ENCODE measurements at regions not wholly inside any gene's neighbourhood (a gene's known extent, or its start where the extent isn't known, plus 50 kb on each side); places are given as distances from the start of the nearest gene placed in this dataset.

- no peak overlapping the region for H3K27ac ChIP-seq
- H3K4me3 ChIP-seq, result no peak overlapping the region
- no peaks in the 10 kb centered on the region for H3K9me3 ChIP-seq
- no peaks in the 10 kb centered on the region for H3K27me3 ChIP-seq
- TF ChIP-seq CTCF (IDR thresholded peaks at IDR 0.05), result no peak
- H3K4me1 ChIP-seq, result no peaks in the 10 kb centered on the region
- no peaks in the 10 kb centered on the region for H3K36me3 ChIP-seq
- no peak for DNase-seq (ENCODE audit: low spot score)
These were observed 168.5 kb downstream of the SPP2 start for GRCh38 chr2:234219046-234219310.

- no peak for DNase-seq (ENCODE audit: low spot score)
- H3K4me1 ChIP-seq, result no peaks in the 10 kb centered on the region
- no peak for TF ChIP-seq CTCF (IDR thresholded peaks at IDR 0.05)
These were observed 168.0 kb downstream of the SPP2 start for GRCh38 chr2:234218266-234219045.

GRCh38 chr2:234212534-234212933 is 162.0 kb downstream of the SPP2 start:
- no peak overlapping the region for H3K4me3 ChIP-seq
- DNase-seq (ENCODE audit: low spot score), result no peak
- no peak for TF ChIP-seq CTCF (IDR thresholded peaks at IDR 0.05)
- no peaks in the 10 kb centered on the region for H3K9me3 ChIP-seq
- no peaks in the 10 kb centered on the region for H3K36me3 ChIP-seq
- peaks cover 0 to 9% of the 10 kb centered on the region in 2 donors for H3K4me1 ChIP-seq
- no peak overlapping the region for H3K27ac ChIP-seq
- H3K27me3 ChIP-seq, result no peaks in the 10 kb centered on the region

More at GRCh38 chr2:234218266-234219045, 168.0 kb downstream of the SPP2 start:
- H3K27me3 ChIP-seq, result no peaks in the 10 kb centered on the region
- H3K27ac ChIP-seq, result no peak overlapping the region
- no peaks in the 10 kb centered on the region for H3K9me3 ChIP-seq
- H3K36me3 ChIP-seq, result no peaks in the 10 kb centered on the region
- no peak overlapping the region for H3K4me3 ChIP-seq

- no peaks in the 10 kb centered on the region for H3K9me3 ChIP-seq
- no peak overlapping the region for H3K27ac ChIP-seq
These were observed 161.3 kb downstream of the SPP2 start for GRCh38 chr2:234211797-234212196.

GRCh38 chr2:234206738-234207137 is 156.2 kb downstream of the SPP2 start:
- Histone ChIP-seq H3K9me3 (no peaks in the 10 kb centered on the region), H3K27me3 (no peaks in the 10 kb centered on the region), H3K4me1 (no peaks in the 10 kb centered on the region), H3K27ac (no peak overlapping the region), H3K36me3 (no peaks in the 10 kb centered on the region), H3K4me3 (no peak overlapping the region)
- TF ChIP-seq CTCF (IDR thresholded peaks at IDR 0.05), result no peak
- DNase-seq (ENCODE audit: low spot score), result no peak

More at GRCh38 chr2:234211797-234212196, 161.3 kb downstream of the SPP2 start:
- DNase-seq (ENCODE audit: low spot score), result no peak
- Histone ChIP-seq H3K36me3 (no peaks in the 10 kb centered on the region), H3K27me3 (no peaks in the 10 kb centered on the region), H3K4me3 (no peak overlapping the region), H3K4me1 (peaks cover 0 to 9% of the 10 kb centered on the region in 2 donors)
- TF ChIP-seq CTCF (IDR thresholded peaks at IDR 0.05), result no peak

- Histone ChIP-seq H3K9me3 (no peaks in the 10 kb centered on the region), H3K4me3 (no peak overlapping the region), H3K36me3 (no peaks in the 10 kb centered on the region), H3K27me3 (no peaks in the 10 kb centered on the region), H3K27ac (no peak overlapping the region), H3K4me1 (no peaks in the 10 kb centered on the region)
- no peak for DNase-seq (ENCODE audit: low spot score)
- no peak for TF ChIP-seq CTCF (IDR thresholded peaks at IDR 0.05)
These were observed 154.0 kb downstream of the SPP2 start for GRCh38 chr2:234204480-234204879.

Data from right atrium auricular region (tissue), 2 donors.